Effector memory CD4-positive, alpha-beta T cell (primary cell): ENCODE measurements at regions not wholly inside any gene's neighbourhood (a gene's known extent, or its start where the extent isn't known, plus 50 kb on each side); places are given as distances from the start of the nearest gene placed in this dataset.

Experiments used
- DNase-seq, 3 donors: peaks; one replicate each; pipeline ENCODE4 v3.0.0-alpha.2; 2020
- H3K27ac ChIP-seq: 2 replicates; pipeline ENCODE4 v1.7.0; 2013; ENCODE audit warnings: mild to moderate bottlenecking, low read length, moderate library complexity; ENCODE audit not compliant: insufficient read depth, poor library complexity, severe bottlenecking
- H3K27me3 ChIP-seq: replicated peaks from 2 replicates; pipeline ENCODE4 v1.7.0; 2013; ENCODE audit warnings: mild to moderate bottlenecking, low read length; ENCODE audit not compliant: insufficient read depth, control insufficient read depth, poor library complexity, severe bottlenecking
- H3K36me3 ChIP-seq: 2 replicates; pipeline ENCODE4 v1.7.0; 2013; ENCODE audit warnings: mild to moderate bottlenecking, low read length, moderate library complexity; ENCODE audit not compliant: control insufficient read depth, insufficient read depth
- H3K4me1 ChIP-seq: 2 replicates; pipeline ENCODE4 v1.7.0; 2013; ENCODE audit warnings: low read length, mild to moderate bottlenecking; ENCODE audit not compliant: control insufficient read depth, insufficient read depth, poor library complexity, severe bottlenecking
- H3K4me3 ChIP-seq: 2 replicates; pipeline ENCODE4 v1.7.0; 2013; ENCODE audit warnings: low read length, low read depth, mild to moderate bottlenecking; ENCODE audit not compliant: insufficient read depth, poor library complexity, severe bottlenecking
- H3K9me3 ChIP-seq: 2 replicates; pipeline ENCODE4 v1.7.0; 2013; ENCODE audit warnings: mild to moderate bottlenecking, low read length, moderate library complexity; ENCODE audit not compliant: control insufficient read depth

GRCh38 chr6:99181174-99181573, 168.3 kb downstream of the FAXC start:
- Histone ChIP-seq H3K27ac (no peak overlapping the region), H3K4me3 (no peak overlapping the region), H3K9me3 (no peaks in the 10 kb centered on the region), H3K27me3 (no peaks in the 10 kb centered on the region), H3K36me3 (no peaks in the 10 kb centered on the region), H3K4me1 (no peaks in the 10 kb centered on the region)
- DNase-seq: no peak

- Histone ChIP-seq H3K27ac (no peak overlapping the region), H3K36me3 (no peaks in the 10 kb centered on the region), H3K4me1 (no peaks in the 10 kb centered on the region), H3K9me3 (no peaks in the 10 kb centered on the region), H3K27me3 (no peaks in the 10 kb centered on the region), H3K4me3 (no peak overlapping the region)
- DNase-seq: no peak
These were observed 171.3 kb downstream of the FAXC start for GRCh38 chr6:99178168-99178567.

DNA sequence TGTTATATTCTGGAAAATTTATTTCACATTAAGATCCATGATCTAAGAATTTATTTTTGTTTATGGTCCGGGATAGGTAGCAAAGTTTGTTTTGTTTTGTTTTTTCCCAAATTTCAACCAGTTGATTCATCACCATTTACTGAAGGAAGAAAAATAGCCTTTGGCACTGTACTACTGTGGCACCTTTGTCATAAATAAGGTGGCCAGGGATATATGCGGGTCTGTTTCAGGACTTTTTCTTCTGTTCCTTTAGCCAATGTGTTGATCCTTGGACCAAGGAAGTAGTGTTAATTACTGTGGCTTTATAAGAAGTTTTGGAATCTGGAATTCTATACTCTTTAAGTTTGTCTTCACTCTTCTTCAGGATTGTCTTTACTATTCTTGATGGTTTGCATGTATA, 171.7 kb downstream of the FAXC start:
- Histone ChIP-seq H3K27ac (no peak overlapping the region), H3K4me1 (no peaks in the 10 kb centered on the region), H3K36me3 (no peaks in the 10 kb centered on the region), H3K27me3 (no peaks in the 10 kb centered on the region), H3K9me3 (no peaks in the 10 kb centered on the region), H3K4me3 (no peak overlapping the region)
- no peak for DNase-seq

DNA sequence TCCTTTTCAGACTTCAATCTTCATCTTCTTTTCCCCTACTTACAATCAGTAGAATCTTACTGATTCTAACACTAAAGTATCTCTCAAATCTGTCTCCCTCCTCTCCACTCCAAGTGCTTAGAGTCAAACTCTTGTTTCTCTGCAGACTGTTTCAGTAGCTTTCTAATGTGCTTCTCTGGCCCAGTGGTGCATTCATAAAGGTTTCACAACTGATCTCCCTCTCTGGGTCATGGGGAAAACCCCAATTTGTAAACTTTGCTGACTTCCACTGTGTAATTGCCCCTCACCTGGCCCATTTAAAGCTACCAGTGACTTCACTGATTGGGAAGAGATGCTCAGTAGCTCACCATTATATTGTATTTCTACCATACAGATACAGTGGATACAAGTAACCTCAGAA, 183.6 kb downstream of the FAXC start:
- H3K9me3 ChIP-seq: no peaks in the 10 kb centered on the region
- DNase-seq: no peak
- no peak overlapping the region for H3K4me3 ChIP-seq
- no peak overlapping the region for H3K27ac ChIP-seq
- no peaks in the 10 kb centered on the region for H3K36me3 ChIP-seq
- H3K4me1 ChIP-seq: no peaks in the 10 kb centered on the region
- H3K27me3 ChIP-seq: no peaks in the 10 kb centered on the region

DNA sequence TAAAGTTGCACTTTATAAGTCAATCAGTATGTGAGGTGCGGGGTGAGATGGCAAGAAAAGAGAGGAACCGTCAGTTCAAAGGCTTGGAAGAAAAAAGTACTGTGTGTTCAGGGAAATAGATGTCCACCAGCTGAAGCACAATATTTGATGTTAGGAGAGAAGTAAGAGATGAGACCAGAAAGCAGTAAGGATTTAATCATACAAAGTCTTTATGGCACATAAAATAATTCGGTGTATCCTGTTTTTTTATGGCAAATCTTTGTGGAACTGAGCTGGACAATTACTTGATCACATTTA, 197.2 kb downstream of the FAXC start:
- Histone ChIP-seq H3K27ac (no peak overlapping the region), H3K36me3 (no peaks in the 10 kb centered on the region), H3K27me3 (no peaks in the 10 kb centered on the region), H3K9me3 (no peaks in the 10 kb centered on the region), H3K4me3 (no peak overlapping the region), H3K4me1 (no peaks in the 10 kb centered on the region)
- no peak for DNase-seq

DNA sequence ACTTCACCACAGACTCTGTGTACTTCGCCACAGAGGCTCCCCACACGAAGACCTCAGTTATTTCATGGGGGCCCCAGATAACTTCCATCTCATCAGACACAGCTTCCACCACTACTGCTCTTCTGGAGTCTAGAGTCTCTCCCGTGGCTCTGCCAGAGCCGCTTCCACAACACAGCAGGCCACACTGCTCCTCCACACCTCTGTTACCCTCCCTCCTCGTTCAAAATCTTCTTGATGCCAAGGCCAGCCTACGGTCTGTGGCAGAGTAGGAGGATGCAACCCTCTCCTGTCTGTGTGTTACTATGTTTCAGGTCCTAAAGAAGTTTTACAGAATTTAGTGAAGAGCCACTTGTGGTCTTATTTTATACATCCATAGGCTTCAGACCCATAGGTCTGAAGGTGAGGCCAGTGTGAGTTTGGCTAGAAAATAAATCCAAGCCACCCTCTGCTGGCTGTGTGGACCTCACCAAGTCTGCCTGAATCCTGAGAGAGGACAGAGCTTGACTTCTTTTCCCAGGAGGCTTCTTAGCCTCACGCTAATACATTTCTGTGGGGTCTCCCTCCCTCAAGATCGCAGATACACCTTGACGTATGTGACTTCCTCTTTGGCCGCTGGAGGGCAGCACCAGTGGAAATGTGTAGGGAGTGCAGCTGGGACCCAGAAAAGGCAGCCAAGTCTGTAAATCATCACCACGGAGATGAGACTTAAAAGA, 197.7 kb downstream of the FAXC start:
- no peaks in the 10 kb centered on the region for H3K4me1 ChIP-seq
- no peak for DNase-seq
- H3K9me3 ChIP-seq: no peaks in the 10 kb centered on the region
- no peak overlapping the region for H3K27ac ChIP-seq
- no peaks in the 10 kb centered on the region for H3K36me3 ChIP-seq
- H3K27me3 ChIP-seq: no peaks in the 10 kb centered on the region
- H3K4me3 ChIP-seq: no peak overlapping the region

DNA sequence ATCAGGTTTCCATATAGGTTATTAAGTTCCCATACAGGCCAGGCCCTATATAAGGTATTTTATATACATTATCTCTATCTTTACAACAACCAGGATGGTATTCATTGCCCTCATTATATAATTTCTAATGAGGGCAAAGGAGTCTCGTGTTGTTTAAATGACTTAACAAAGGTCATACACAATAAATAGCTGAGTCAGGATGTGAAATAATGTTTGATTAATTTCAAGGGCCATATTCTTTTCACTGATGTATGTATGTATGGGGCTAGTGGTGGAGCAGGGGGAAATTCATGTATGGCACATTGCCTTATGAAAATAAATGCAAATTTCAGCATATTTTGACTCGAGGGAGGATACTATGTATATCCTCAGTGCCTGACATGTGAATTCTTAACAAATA, 200.7 kb downstream of the FAXC start:
- no peaks in the 10 kb centered on the region for H3K27me3 ChIP-seq
- H3K36me3 ChIP-seq: no peaks in the 10 kb centered on the region
- no peaks in the 10 kb centered on the region for H3K4me1 ChIP-seq
- H3K9me3 ChIP-seq: no peaks in the 10 kb centered on the region
- DNase-seq: no peak
- no peak overlapping the region for H3K27ac ChIP-seq
- H3K4me3 ChIP-seq: no peak overlapping the region

GRCh38 chr6:99148111-99148510, 200.4 kb upstream of the FBXL4 start:
- Histone ChIP-seq H3K4me3 (no peak overlapping the region), H3K9me3 (no peaks in the 10 kb centered on the region), H3K27me3 (no peaks in the 10 kb centered on the region), H3K4me1 (no peaks in the 10 kb centered on the region), H3K27ac (no peak overlapping the region), H3K36me3 (no peaks in the 10 kb centered on the region)
- DNase-seq: no peak

GRCh38 chr6:99147206-99147605, 199.5 kb upstream of the FBXL4 start:
- Histone ChIP-seq H3K4me3 (no peak overlapping the region), H3K4me1 (no peaks in the 10 kb centered on the region), H3K27ac (no peak overlapping the region), H3K36me3 (no peaks in the 10 kb centered on the region), H3K9me3 (no peaks in the 10 kb centered on the region), H3K27me3 (no peaks in the 10 kb centered on the region)
- no peak for DNase-seq

GRCh38 chr6:99146711-99147110, 199.0 kb upstream of the FBXL4 start:
- H3K27ac ChIP-seq: no peak overlapping the region
- H3K36me3 ChIP-seq: no peaks in the 10 kb centered on the region
- no peaks in the 10 kb centered on the region for H3K4me1 ChIP-seq
- no peak for DNase-seq
- H3K4me3 ChIP-seq: no peak overlapping the region
- no peaks in the 10 kb centered on the region for H3K9me3 ChIP-seq
- no peaks in the 10 kb centered on the region for H3K27me3 ChIP-seq

- H3K4me1 ChIP-seq: no peaks in the 10 kb centered on the region
- no peak overlapping the region for H3K4me3 ChIP-seq
- no peak for DNase-seq
- H3K9me3 ChIP-seq: no peaks in the 10 kb centered on the region
- no peaks in the 10 kb centered on the region for H3K36me3 ChIP-seq
- H3K27ac ChIP-seq: no peak overlapping the region
- no peaks in the 10 kb centered on the region for H3K27me3 ChIP-seq
These were observed 198.0 kb upstream of the FBXL4 start for GRCh38 chr6:99145738-99146137.
